GM18858 (cell line): ENCODE measurements at regions not wholly inside any gene's neighbourhood (a gene's known extent, or its start where the extent isn't known, plus 50 kb on each side); places are given as distances from the start of the nearest gene placed in this dataset.

ENCODE experiments used
- ATAC-seq: cut with Tn5 transposase; IDR thresholded peaks from one replicate; pipeline ENCODE4 v1.9.1; 2021; ENCODE audit not compliant: unreplicated experiment

- no peak for ATAC-seq
Observed at GRCh38 chr3:68328049-68328448, 604.3 kb downstream of the TAFA4 start.

DNA sequence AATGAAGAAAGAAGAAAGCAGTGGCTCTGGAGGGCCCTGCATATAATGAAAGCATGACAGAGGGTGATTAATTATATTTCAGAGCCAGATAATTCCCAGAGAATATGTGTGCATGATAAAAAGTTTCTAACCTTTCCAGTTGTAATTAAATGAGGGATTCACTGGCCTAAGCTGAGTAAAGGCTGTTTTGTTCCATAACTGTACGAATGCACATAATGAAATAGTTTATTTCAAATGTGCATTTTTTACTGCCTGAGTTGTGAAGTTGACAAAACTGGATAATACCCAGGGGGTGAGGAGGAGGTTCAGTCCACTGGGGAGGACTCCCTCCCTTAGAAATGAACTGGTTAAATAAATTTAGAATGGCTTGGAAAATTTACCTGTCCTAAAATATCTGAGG lies 616.4 kb downstream of the TAFA4 start:
- ATAC-seq, result no peak

DNA sequence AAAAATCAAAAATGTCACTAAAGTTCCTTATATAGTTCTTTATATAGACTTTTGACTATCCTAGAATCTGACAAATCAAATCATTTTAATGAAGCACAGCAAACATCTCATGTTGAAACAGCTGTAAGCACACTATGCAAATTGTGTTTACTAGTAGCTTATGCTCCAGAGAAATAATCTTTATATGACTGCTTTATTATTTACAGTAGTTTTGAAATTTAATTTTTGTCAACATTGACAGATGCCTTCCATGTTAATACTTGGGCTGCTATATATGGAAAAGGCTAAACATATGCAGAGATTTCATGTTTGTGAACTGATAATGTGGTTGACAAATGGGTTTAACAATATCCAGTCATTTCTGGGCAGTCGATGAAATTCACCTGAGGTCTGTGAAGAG lies 616.8 kb downstream of the TAFA4 start:
- ATAC-seq, result no peak

- no peak for ATAC-seq
Observed at GRCh38 chr3:68306571-68306970, 625.8 kb downstream of the TAFA4 start.

GRCh38 chr3:68295457-68295856 lies 636.9 kb downstream of the TAFA4 start:
- ATAC-seq, result no peak

DNA sequence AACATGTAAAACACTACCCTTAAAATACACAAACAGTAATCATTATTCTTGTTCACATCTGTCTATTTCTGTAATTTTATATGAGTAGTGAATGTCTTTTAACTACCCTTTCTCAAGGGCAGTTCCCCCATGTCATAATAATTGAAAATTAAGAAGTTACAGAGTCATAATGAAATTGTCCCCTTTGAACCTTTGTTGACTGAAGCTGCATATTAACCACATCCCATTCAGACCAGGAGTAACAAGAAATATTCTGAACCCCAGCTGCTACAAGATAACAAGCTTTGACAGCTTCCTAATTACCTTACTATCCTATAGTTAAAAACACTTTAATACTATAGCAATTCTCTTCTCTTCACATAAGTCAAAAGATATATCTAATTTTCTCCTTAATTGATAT lies 635.9 kb upstream of the SUCLG2 start:
- no peak for ATAC-seq

GRCh38 chr3:68288085-68288484 lies 633.7 kb upstream of the SUCLG2 start:
- no peak for ATAC-seq

DNA sequence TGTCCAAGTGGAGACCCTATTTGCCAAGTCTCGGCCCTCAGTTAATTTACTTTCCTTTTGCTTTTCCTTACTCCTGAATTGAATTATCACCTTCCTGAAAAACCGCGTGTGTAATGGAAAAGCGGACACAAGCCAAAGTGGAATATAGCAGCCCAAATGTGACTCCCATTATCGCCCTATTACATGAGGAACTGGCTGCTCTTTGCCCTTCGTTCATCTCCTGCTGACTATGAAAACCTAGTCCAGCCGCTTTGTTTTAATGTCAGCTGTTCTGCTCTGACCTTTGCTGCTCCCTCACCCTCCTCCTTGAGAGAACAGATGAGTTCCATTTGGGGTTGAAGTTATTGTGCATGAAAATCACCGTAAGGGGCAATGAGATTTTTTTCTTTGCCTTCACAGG lies 632.7 kb upstream of the SUCLG2 start:
- ATAC-seq, result no peak

DNA sequence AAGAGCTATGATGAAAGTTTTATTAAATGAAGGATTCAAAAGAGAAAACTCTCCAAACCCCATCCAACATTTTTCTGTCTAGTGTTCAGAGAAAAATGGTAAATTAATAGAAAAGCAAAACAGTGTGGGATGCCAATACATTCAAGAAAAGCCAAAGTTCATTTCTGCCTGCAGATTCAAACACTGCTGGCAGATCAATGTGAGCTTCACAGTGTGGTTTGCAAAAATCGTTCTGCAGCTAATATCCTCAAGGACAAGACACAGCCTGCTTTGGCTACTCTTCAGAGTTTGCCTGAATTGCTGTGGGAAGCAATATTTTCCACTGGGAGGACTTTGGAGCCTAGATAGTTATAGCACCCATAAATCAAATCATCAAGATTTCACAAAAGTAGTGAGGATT lies 619.9 kb upstream of the SUCLG2 start:
- ATAC-seq, result no peak

- ATAC-seq, result no peak
Observed at GRCh38 chr3:68271145-68271544, 616.7 kb upstream of the SUCLG2 start.

GRCh38 chr3:68256635-68257223 lies 602.3 kb upstream of the SUCLG2 start:
- no peak for ATAC-seq

DNA sequence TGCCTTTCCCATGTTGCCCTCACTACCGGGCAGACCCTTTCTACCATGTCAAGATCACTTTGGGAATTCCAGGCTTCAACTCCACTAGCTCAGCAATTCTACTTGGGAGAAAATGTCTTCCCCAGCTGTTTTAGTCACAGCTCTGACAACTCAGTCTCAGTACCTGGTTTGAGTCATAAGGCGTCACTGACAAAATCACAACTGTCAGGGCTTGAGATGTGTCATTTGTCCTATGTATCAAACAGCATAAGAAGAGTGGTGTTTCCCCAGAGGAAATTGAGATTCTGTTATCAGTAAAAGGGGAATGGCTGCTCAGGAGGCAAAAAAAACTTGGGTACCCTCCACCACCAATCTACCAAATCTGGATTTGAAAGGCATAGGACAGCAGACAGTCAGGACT lies 594.9 kb upstream of the SUCLG2 start:
- no peak for ATAC-seq

- ATAC-seq, result no peak
Observed at GRCh38 chr3:68242606-68243005, 588.2 kb upstream of the SUCLG2 start.

GRCh38 chr3:68239542-68239941 lies 585.1 kb upstream of the SUCLG2 start:
- no peak for ATAC-seq

- ATAC-seq, result no peak
Observed at GRCh38 chr3:68234076-68234780, 579.8 kb upstream of the SUCLG2 start.

- no peak for ATAC-seq
Observed at GRCh38 chr3:68228856-68229255, 574.4 kb upstream of the SUCLG2 start.

DNA sequence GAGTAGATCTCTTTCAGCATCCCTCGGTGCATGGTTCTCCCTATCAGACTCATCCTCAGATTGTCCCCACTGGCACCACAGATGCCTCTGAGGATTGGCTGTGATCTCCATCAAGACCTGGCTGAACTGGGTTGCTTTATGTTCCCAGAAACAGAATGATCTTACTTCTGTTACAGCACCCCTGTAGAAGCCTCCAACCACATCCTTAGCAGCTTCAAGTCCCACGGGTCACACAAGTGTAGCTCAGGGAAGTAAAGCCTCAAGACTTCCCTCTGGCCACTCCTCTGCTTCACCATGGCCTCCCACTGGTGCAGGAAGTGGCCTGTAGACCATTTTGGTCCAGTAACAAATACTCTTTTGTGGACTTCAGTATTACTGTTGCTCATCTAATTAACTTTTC lies 566.4 kb upstream of the SUCLG2 start:
- ATAC-seq, result no peak

DNA sequence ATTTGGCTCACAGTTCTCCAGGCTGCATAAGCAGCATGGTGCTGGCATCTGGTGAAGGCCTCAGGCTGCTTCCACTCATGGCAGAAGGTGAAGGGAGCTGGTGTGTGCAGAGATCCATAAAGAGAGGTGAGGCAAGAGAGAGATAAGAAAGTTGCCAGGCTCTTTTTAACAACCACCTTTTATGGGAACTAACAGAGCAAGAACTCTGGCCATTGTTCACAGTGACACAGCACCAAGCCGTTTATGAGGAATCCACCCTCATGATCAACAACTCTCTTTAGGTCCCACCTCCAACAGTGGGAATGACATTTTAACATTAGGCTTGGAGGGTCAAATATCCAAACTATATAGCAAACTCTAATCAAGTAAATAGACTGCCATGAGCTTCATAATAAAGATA lies 557.2 kb upstream of the SUCLG2 start:
- ATAC-seq, result no peak

- no peak for ATAC-seq
Observed at GRCh38 chr3:68210635-68211034, 556.2 kb upstream of the SUCLG2 start.

- no peak for ATAC-seq
Observed at GRCh38 chr3:68207327-68207726, 552.9 kb upstream of the SUCLG2 start.

GRCh38 chr3:68206524-68207117 lies 552.2 kb upstream of the SUCLG2 start:
- no peak for ATAC-seq

- no peak for ATAC-seq
Observed at GRCh38 chr3:68186733-68187132, 532.3 kb upstream of the SUCLG2 start.

GRCh38 chr3:68176600-68176999 lies 522.2 kb upstream of the SUCLG2 start:
- no peak for ATAC-seq
